ENCODE measurements at regions not wholly inside any gene's neighbourhood (a gene's known extent, or its start where the extent isn't known, plus 50 kb on each side); places are given as distances from the start of the nearest gene placed in this dataset.
A peak's percentile ranks its signal among the peaks of the same experiment; 100 is the strongest.

- TF ChIP-seq MZF1 (CRISPR knock-in tag; IDR thresholded peaks at IDR 0.05; ENCODE audit: borderline replicate concordance) (no peak), ZNF446 (CRISPR knock-in tag; IDR thresholded peaks at IDR 0.05) (no peak), ZNF768 (CRISPR knock-in tag; IDR thresholded peaks at IDR 0.05) (no peak), STAG1 (CRISPR knock-in tag; IDR thresholded peaks at IDR 0.05) (peak; percentile 36; the same call in 1 of the 2 replicates)
Observed at GRCh38 chr13:99658261-99658991, 157.2 kb downstream of the TM9SF2 start (continued).

DNA sequence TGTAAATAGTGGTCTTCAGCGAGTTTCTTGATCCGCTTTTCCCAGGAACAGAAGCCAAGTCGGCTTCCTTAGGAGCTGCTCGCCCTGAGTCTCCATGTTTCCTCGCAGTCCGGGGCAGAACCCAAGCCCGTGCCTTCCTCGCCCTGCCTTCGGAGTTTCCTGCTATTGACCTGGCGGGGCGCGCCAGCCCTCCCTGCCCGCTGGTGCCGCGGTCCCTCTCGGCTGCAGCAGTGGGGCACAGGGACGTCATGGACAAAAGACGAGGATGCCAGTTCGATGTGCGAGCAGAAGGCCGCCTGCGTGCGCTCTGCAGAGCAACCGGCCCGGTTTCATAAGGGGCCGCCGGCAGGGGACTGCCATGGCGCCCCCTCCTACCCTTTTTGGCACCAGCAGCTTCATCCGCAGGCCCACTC lies 156.6 kb downstream of the TM9SF2 start:
- DNase-seq (ENCODE audit: low spot score) (no peak), ATAC-seq (no peak), FAIRE-seq (no peak)
- Histone ChIP-seq H4K20me1 (ENCODE audit: insufficient read depth, low read length) (no peaks in the 10 kb centered on the region), H2AFZ (ENCODE audit: low read length) (no peak overlapping the region), H3K4me2 (ENCODE audit: low read depth, low read length) (no peak overlapping the region), H3K9me3 (ENCODE audit: low read length) (no peaks in the 10 kb centered on the region), H3K4me1 (ENCODE audit: insufficient read depth, low read length) (peaks cover 36% of the 10 kb centered on the region), H3K9ac (ENCODE audit: insufficient read depth, low read depth, low read length) (no peak overlapping the region), H3K27ac (ENCODE audit: extremely low read length, insufficient read depth, low read length) (no peak overlapping the region), H3K27me3 (ENCODE audit: control insufficient read depth in 1 of 2, insufficient read depth in 2 of 2, low read length in 2 of 2) (no peaks in the 10 kb centered on the region), H3K4me3 (replicated peaks in 1 of 3; ENCODE audit: insufficient read depth in 1 of 3, low read depth in 2 of 3, low read length in 3 of 3) (no peak overlapping the region), H3K79me2 (ENCODE audit: insufficient read depth, low read length) (no peaks in the 10 kb centered on the region), H3K36me3 (replicated peaks in 1 of 2; ENCODE audit: control insufficient read depth in 1 of 2, insufficient read depth in 2 of 2, low read length in 2 of 2) (no peaks in the 10 kb centered on the region)
- POLR2A ChIA-PET, result no interaction called here
- intact Hi-C loops (cut with micrococcal nuclease; ENCODE audit: unreplicated experiment) (loop anchor here (2.0 to 5.0 kb wide), 3 partner anchors 251 to 577 kb away; partner anchors contain the start of gene ZIC5), in situ Hi-C loops (cut with HindIII; ENCODE audit: extremely low pct_ligation_motif_present, low pct_unique_long_range_greater_than_20kb) (loop anchor here (25.0 kb wide), 3 partner anchors 579 to 1454 kb away; no protein-coding TSS in a partner anchor)
- 97% methylated on average over 11 of the region's 29 CpGs for WGBS (ENCODE audit: low lambda C conversion rate)
- no peak for TF ChIP-seq ZNF430 (CRISPR knock-in tag; IDR thresholded peaks at IDR 0.05)
- TF ChIP-seq TOPORS (CRISPR knock-in tag; IDR thresholded peaks at IDR 0.05), result no peak
- no peak for TF ChIP-seq ZNF441 (CRISPR knock-in tag; IDR thresholded peaks at IDR 0.05; ENCODE audit: borderline replicate concordance)
- TF ChIP-seq, protein P1, sequence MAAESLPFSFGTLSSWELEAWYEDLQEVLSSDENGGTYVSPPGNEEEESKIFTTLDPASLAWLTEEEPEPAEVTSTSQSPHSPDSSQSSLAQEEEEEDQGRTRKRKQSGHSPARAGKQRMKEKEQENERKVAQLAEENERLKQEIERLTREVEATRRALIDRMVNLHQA (CRISPR knock-in tag; IDR thresholded peaks at IDR 0.05), result no peak
- no peak for TF ChIP-seq TARDBP (CRISPR knock-in tag; IDR thresholded peaks at IDR 0.05)
- no peak for TF ChIP-seq ZNF224 (CRISPR knock-in tag; IDR thresholded peaks at IDR 0.05)
- BruUV-seq (replicated peaks), result no TSS peak
- CTCF ChIA-PET (ENCODE audit: low intra/inter-chr PET ratio, low total read pairs), result no interaction called here
